ENCODE measurements at regions not wholly inside any gene's neighbourhood (a gene's known extent, or its start where the extent isn't known, plus 50 kb on each side); places are given as distances from the start of the nearest gene placed in this dataset.

GRCh38 chr6:23736577-23736976, 389.4 kb upstream of the NRSN1 start:
- no peaks in the 10 kb centered on the region for H3K36me3 ChIP-seq (ENCODE audit: control insufficient read depth, insufficient read depth, low read length)
- no peak for TF ChIP-seq CTCF (IDR thresholded peaks at IDR 0.05; ENCODE audit: insufficient read depth, low read length, severe bottlenecking)
- no peaks in the 10 kb centered on the region for H3K27me3 ChIP-seq (ENCODE audit: control insufficient read depth, insufficient read depth, low read length)
- FAIRE-seq (no peak), DNase-seq (ENCODE audit: low read depth) (no peak)
- H3K4me3 ChIP-seq (ENCODE audit: low read depth, low read length), result no peak overlapping the region

GRCh38 chr6:23747239-23747638, 378.8 kb upstream of the NRSN1 start:
- TF ChIP-seq CTCF (IDR thresholded peaks at IDR 0.05; ENCODE audit: insufficient read depth, low read length, severe bottlenecking), result no peak
- no peak for FAIRE-seq
- DNase-seq (ENCODE audit: low read depth), result no peak
- H3K4me3 ChIP-seq (ENCODE audit: low read depth, low read length), result no peak overlapping the region
- no peaks in the 10 kb centered on the region for H3K36me3 ChIP-seq (ENCODE audit: control insufficient read depth, insufficient read depth, low read length)
- H3K27me3 ChIP-seq (ENCODE audit: control insufficient read depth, insufficient read depth, low read length), result no peaks in the 10 kb centered on the region

- TF ChIP-seq CTCF (IDR thresholded peaks at IDR 0.05; ENCODE audit: insufficient read depth, low read length, severe bottlenecking), result no peak
- Histone ChIP-seq H3K27me3 (ENCODE audit: control insufficient read depth, insufficient read depth, low read length) (no peaks in the 10 kb centered on the region), H3K36me3 (ENCODE audit: control insufficient read depth, insufficient read depth, low read length) (no peaks in the 10 kb centered on the region), H3K4me3 (ENCODE audit: low read depth, low read length) (no peak overlapping the region)
- FAIRE-seq (no peak), DNase-seq (ENCODE audit: low read depth) (no peak)
Observed at GRCh38 chr6:23752414-23752813, 373.6 kb upstream of the NRSN1 start.

- peak; percentile 14 for DNase-seq (ENCODE audit: low read depth)
- peak; percentile 10 for TF ChIP-seq CTCF (IDR thresholded peaks at IDR 0.05; ENCODE audit: insufficient read depth, low read length, severe bottlenecking)
- no peaks in the 10 kb centered on the region for H3K27me3 ChIP-seq (ENCODE audit: control insufficient read depth, insufficient read depth, low read length)
- no peak overlapping the region for H3K4me3 ChIP-seq (ENCODE audit: low read depth, low read length)
- FAIRE-seq, result no peak
- H3K36me3 ChIP-seq (ENCODE audit: control insufficient read depth, insufficient read depth, low read length), result no peaks in the 10 kb centered on the region
Observed at GRCh38 chr6:23754197-23754596, 371.8 kb upstream of the NRSN1 start.

GRCh38 chr6:23775127-23775526, 350.9 kb upstream of the NRSN1 start:
- Histone ChIP-seq H3K27me3 (ENCODE audit: control insufficient read depth, insufficient read depth, low read length) (no peaks in the 10 kb centered on the region), H3K4me3 (ENCODE audit: low read depth, low read length) (no peak overlapping the region), H3K36me3 (ENCODE audit: control insufficient read depth, insufficient read depth, low read length) (no peaks in the 10 kb centered on the region)
- no peak for DNase-seq (ENCODE audit: low read depth)
- TF ChIP-seq CTCF (IDR thresholded peaks at IDR 0.05; ENCODE audit: insufficient read depth, low read length, severe bottlenecking), result no peak
- FAIRE-seq, result no peak

- DNase-seq (ENCODE audit: low read depth), result no peak
- Histone ChIP-seq H3K27me3 (ENCODE audit: control insufficient read depth, insufficient read depth, low read length) (no peaks in the 10 kb centered on the region), H3K36me3 (ENCODE audit: control insufficient read depth, insufficient read depth, low read length) (no peaks in the 10 kb centered on the region), H3K4me3 (ENCODE audit: low read depth, low read length) (no peak overlapping the region)
- FAIRE-seq, result no peak
- no peak for TF ChIP-seq CTCF (IDR thresholded peaks at IDR 0.05; ENCODE audit: insufficient read depth, low read length, severe bottlenecking)
Observed at GRCh38 chr6:23783901-23784300, 342.1 kb upstream of the NRSN1 start.

Measured in bronchial epithelial cell (primary cell).